Caco-2 (cell line): ENCODE measurements at regions not wholly inside any gene's neighbourhood (a gene's known extent, or its start where the extent isn't known, plus 50 kb on each side); places are given as distances from the start of the nearest gene placed in this dataset.

Source experiments
- BruUV-seq: library from RNA; stranded (reverse); fragments of 400-500 nt; replicated peaks from 2 replicates; lab custom pipeline; 2021; lab: Mats Ljungman, UMichigan
- CTCF ChIA-PET: fragments of 300-600 bp; sonication (Branson Sonifier 250); formaldehyde crosslinking; loops from one replicate; lab custom pipeline; 2022; ENCODE audit warnings: antibody characterized with exemption; lab: Charles Lee
- POLR2A ChIA-PET: fragments of 300-600 bp; sonication (Branson Sonifier 250); formaldehyde crosslinking; loops from one replicate; lab custom pipeline; 2022; ENCODE audit warnings: antibody characterized with exemption; lab: Charles Lee
- DNase-seq, 2 experiments: peaks; one replicate each; pipeline versions ENCODE4 v3.0.0 to v3.0.0-alpha.2; 2020 to 2022
- H3K27me3 ChIP-seq: replicated peaks from 2 replicates; pipeline ENCODE4 v1.6.0; 2011; ENCODE audit warnings: low read length; ENCODE audit not compliant: control insufficient read depth, insufficient read depth
- H3K36me3 ChIP-seq: 2 replicates; pipeline ENCODE4 v1.5.1; 2011; ENCODE audit warnings: low read length; ENCODE audit not compliant: control insufficient read depth, insufficient read depth
- H3K4me1 ChIP-seq: fragments of 250-450 bp; sonication (Bioruptor Pico); 2 replicates; pipeline ENCODE4 v1.5.1; 2020; ENCODE audit warnings: mild to moderate bottlenecking
- H3K4me3 ChIP-seq: 2 replicates; pipeline ENCODE4 v1.5.1; 2011; ENCODE audit warnings: low read depth, mild to moderate bottlenecking, control low read depth, low read length
- H3K9me3 ChIP-seq: fragments of 250-450 bp; sonication (Bioruptor Pico); 2 replicates; pipeline ENCODE4 v1.5.1; 2020; ENCODE audit warnings: mild to moderate bottlenecking, moderate library complexity
- H3K27ac Mint-ChIP-seq: one replicate; pipeline ENCODE4 v1.8.0; 2022; ENCODE audit warnings: mixed read lengths; ENCODE audit not compliant: unreplicated experiment
- H3K27me3 Mint-ChIP-seq: one replicate; pipeline ENCODE4 v1.8.0; 2022; ENCODE audit warnings: mixed read lengths; ENCODE audit not compliant: insufficient read depth, unreplicated experiment
- H3K36me3 Mint-ChIP-seq: one replicate; pipeline ENCODE4 v1.8.0; 2022; ENCODE audit warnings: mild to moderate bottlenecking, mixed read lengths; ENCODE audit not compliant: insufficient read depth, unreplicated experiment
- H3K4me1 Mint-ChIP-seq: one replicate; pipeline ENCODE4 v1.8.0; 2022; ENCODE audit warnings: low read depth, mixed read lengths; ENCODE audit not compliant: unreplicated experiment
- H3K4me3 Mint-ChIP-seq: one replicate; pipeline ENCODE4 v1.8.0; 2022; ENCODE audit warnings: mild to moderate bottlenecking, moderate library complexity, mixed read lengths; ENCODE audit not compliant: unreplicated experiment
- H3K9me3 Mint-ChIP-seq: one replicate; pipeline ENCODE4 v1.8.0; 2022; ENCODE audit warnings: mixed read lengths; ENCODE audit not compliant: unreplicated experiment
- CTCF ChIP-seq, 2 experiments: fragments of 200-600 bp in 1 of 2; IDR thresholded peaks; 1 replicate in 1 of 2; 2 replicates in 1 of 2; pipeline versions ENCODE4 v1.5.1 to v1.8.0; 2011 to 2022; ENCODE audit warnings: antibody characterized with exemption in 1 of 2, control low read depth in 1 of 2, inconsistent platforms in 1 of 2, low read depth in 1 of 2, low read length in 1 of 2, mild to moderate bottlenecking in 1 of 2, moderate library complexity in 1 of 2; ENCODE audit not compliant: insufficient read depth in 1 of 2, severe bottlenecking in 1 of 2, unreplicated experiment in 1 of 2
- intact Hi-C: fragments of 100-400 bp; cut with micrococcal nuclease; formaldehyde crosslinking; loops from one replicate; pipeline ENCODE4 v1.10.0; 2022; ENCODE audit not compliant: unreplicated experiment

DNA sequence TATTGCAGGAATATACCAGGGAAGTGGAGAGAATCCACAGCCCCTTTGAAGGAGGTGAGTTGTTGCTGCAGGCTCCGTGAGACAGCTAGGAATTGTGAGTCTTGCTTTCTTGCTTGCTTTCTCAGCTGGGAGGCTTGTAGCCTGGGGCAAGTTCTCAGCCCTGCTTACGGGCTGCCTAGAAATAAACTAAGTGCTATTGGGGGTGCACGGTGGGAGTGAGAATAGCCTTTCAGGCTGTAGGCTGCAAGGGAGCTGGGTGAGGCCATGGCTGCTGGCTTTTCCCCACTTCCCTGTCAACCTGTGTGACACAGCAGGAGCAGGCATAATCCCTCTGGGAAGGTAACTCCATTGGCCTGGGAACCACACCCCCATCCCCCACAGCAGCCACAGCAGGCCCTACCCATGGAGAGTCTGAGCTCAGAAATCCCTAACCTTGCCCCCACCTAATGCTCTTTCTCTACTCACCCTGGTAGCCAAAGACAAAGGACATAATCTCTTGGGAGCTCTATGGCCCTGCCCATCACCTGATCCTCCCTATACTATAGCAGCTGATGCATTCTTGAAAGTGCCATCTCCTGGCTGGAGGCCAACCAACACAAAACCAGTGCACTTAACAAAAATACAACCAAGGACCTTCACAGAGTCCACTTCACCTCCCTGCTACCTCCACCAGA, 113.0 kb downstream of the MMRN1 start:
- H3K27me3 Mint-ChIP-seq, result no peaks in the 10 kb centered on the region

DNA sequence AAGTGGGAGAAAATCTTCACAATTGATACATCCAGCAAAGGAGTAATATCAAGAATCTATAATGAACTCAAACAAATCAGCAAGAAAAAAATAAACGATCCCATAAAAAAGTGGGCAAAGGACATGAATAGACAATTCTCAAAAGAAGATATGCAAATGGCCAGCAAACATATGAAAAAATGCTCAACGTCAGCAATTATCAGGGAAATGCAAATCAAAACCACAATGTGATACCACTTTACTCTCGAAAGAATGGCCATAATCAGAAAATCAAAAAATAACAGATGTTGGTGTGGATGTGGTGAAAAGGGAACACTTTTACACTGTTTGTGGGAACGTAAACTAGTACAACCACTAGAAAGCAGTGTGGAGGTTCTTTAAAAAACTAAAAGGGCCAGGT, 114.3 kb upstream of the CCSER1 start:
- Mint-ChIP-seq H3K4me1 (peaks cover 7% of the 10 kb centered on the region), H3K4me3 (no peak overlapping the region), H3K27ac (no peak overlapping the region), H3K36me3 (peaks cover 4% of the 10 kb centered on the region), H3K27me3 (no peaks in the 10 kb centered on the region), H3K9me3 (peaks cover 34% of the 10 kb centered on the region)
- no TSS peak for BruUV-seq
- H3K4me1 ChIP-seq, result peaks cover 12% of the 10 kb centered on the region; the same call in 1 of the 2 replicates
- no peaks in the 10 kb centered on the region for H3K9me3 ChIP-seq
- no peak for DNase-seq
- H3K4me3 ChIP-seq, result no peak overlapping the region
- TF ChIP-seq CTCF (IDR thresholded peaks at IDR 0.05; ENCODE audit: insufficient read depth in 1 of 2, low read depth in 1 of 2, low read length in 1 of 2, severe bottlenecking in 1 of 2, unreplicated experiment in 1 of 2), result no peak
- POLR2A ChIA-PET, result no interaction called here
- H3K36me3 ChIP-seq, result no peaks in the 10 kb centered on the region
- H3K27me3 ChIP-seq, result no peaks in the 10 kb centered on the region
- intact Hi-C loops, result no loop called here
- CTCF ChIA-PET, result no interaction called here

More for the DNA sequence above, 113.0 kb downstream of the MMRN1 start:
- H3K9me3 ChIP-seq, result no peaks in the 10 kb centered on the region
- peaks cover 14% of the 10 kb centered on the region for H3K4me1 ChIP-seq
- intact Hi-C loops, result no loop called here
- no peak for TF ChIP-seq CTCF (IDR thresholded peaks at IDR 0.05; ENCODE audit: insufficient read depth in 1 of 2, low read depth in 1 of 2, low read length in 1 of 2, severe bottlenecking in 1 of 2, unreplicated experiment in 1 of 2)
- Mint-ChIP-seq H3K9me3 (peaks cover 36% of the 10 kb centered on the region), H3K4me1 (peaks cover 17% of the 10 kb centered on the region), H3K27ac (no peak overlapping the region), H3K36me3 (peaks cover 4% of the 10 kb centered on the region), H3K4me3 (no peak overlapping the region)
- ChIA-PET CTCF (no interaction called here), POLR2A (no interaction called here)
- BruUV-seq, result no TSS peak
- no peak for DNase-seq
- no peaks in the 10 kb centered on the region for H3K27me3 ChIP-seq
- H3K36me3 ChIP-seq, result no peaks in the 10 kb centered on the region
- H3K4me3 ChIP-seq, result no peak overlapping the region

DNA sequence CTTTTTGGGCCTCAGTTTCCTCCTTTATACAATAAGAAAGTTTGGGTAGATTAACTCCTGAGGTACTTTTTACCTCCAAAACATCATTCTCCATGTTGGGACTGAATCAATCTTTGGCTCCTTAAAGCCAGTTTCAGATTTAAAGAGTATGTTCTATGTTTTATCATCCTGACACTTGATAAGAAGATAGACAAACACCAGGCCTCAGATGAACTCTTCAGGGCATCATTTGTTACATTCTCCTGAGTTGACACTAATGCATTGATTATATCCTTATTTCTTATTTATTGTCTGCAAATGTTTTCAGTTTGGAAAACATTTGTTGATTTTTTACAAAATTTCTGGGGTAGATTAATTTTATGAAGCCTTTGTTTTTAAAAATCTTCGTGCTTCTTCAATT, 102.7 kb upstream of the CCSER1 start:
- H3K4me1 Mint-ChIP-seq, result no peaks in the 10 kb centered on the region
- H3K4me3 Mint-ChIP-seq, result no peak overlapping the region
- ChIA-PET CTCF (no interaction called here), POLR2A (no interaction called here)
- Histone ChIP-seq H3K4me1 (no peaks in the 10 kb centered on the region), H3K4me3 (no peak overlapping the region), H3K9me3 (no peaks in the 10 kb centered on the region), H3K27me3 (no peaks in the 10 kb centered on the region), H3K36me3 (no peaks in the 10 kb centered on the region)
- TF ChIP-seq CTCF (IDR thresholded peaks at IDR 0.05; ENCODE audit: insufficient read depth in 1 of 2, low read depth in 1 of 2, low read length in 1 of 2, severe bottlenecking in 1 of 2, unreplicated experiment in 1 of 2), result no peak
- H3K36me3 Mint-ChIP-seq, result no peaks in the 10 kb centered on the region
- no peak for DNase-seq
- H3K27me3 Mint-ChIP-seq, result no peaks in the 10 kb centered on the region
- intact Hi-C loops, result loop anchor here (10.0 kb wide), 1 partner anchor 100 kb away; the partner anchor contains the start of gene CCSER1
- no peak overlapping the region for H3K27ac Mint-ChIP-seq
- no peaks in the 10 kb centered on the region for H3K9me3 Mint-ChIP-seq
- BruUV-seq, result no TSS peak
